GM18508 (cell line): ENCODE measurements at regions not wholly inside any gene's neighbourhood (a gene's known extent, or its start where the extent isn't known, plus 50 kb on each side); places are given as distances from the start of the nearest gene placed in this dataset.

Source experiments
- ATAC-seq: cut with Tn5 transposase; IDR thresholded peaks from one replicate; pipeline ENCODE4 v1.9.1; 2021; ENCODE audit warnings: moderate number of reproducible peaks; ENCODE audit not compliant: insufficient read depth, unreplicated experiment

GRCh38 chr13:76048675-76049375 lies 412.7 kb downstream of the LMO7 start:
- ATAC-seq: no peak

GRCh38 chr13:76048131-76048530 lies 412.0 kb downstream of the LMO7 start:
- no peak for ATAC-seq

- ATAC-seq: no peak
Measured at GRCh38 chr13:76043874-76044273, 407.7 kb downstream of the LMO7 start.

GRCh38 chr13:76038920-76039716 lies 403.0 kb downstream of the LMO7 start:
- ATAC-seq: no peak

GRCh38 chr13:76036176-76036575 lies 400.0 kb downstream of the LMO7 start:
- no peak for ATAC-seq

DNA sequence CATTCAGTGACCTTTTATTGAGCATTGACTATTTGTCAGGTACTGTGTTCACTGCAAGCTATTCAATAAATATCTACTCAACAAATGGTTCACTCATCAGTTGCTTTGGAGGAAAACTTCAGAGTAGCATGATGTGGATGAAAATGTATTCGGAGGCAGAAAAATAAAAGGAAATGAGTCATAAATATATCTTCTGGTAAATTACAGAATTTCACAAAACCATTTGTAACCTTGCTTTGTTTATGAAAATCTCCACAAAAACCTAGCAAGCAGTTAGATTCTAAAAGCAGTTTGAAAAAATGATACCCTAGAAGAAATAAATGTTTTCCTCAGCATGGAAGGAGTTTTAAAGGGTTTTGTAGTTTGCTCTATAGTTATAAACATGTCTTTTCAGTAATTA lies 399.6 kb downstream of the LMO7 start:
- ATAC-seq: no peak

DNA sequence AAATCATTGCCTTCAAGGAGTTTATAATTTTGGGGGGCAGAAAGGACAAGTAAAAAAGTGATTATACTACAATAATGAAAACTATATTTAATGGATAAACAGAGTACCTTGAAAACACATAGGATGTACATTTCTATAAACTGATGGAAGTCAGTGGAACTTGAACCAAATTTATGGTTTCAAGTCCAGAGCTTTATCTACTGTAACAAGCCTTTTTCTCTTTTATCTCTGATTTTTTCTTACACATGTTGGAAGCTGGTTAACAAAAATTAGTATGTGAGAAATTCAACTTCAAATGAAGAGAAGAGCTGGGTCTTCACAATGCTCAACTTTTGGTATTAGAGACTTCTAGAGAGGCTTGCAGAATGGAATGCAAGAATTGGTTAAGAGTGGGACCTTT lies 393.6 kb downstream of the LMO7 start:
- no peak for ATAC-seq

- no peak for ATAC-seq
Measured at GRCh38 chr13:76029088-76029487, 393.0 kb downstream of the LMO7 start.

DNA sequence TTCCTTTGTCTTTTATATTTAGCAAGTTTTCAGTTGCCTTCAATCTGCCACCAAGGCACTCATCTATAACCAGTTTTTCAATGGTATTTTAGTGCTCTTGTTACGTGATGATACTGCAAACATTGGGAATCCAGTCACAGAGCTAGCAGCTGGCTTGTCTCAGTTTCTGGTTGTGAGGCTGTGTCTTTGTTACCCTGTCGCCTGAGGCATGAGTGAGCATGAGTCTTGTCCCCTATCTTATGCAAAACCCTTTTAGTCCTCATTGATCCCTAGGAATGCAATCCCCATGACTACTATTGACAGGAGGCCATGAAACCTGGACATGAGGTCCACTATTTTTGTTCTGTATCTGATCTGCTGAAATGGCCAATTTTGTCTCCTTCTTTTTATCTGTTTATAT lies 391.0 kb downstream of the LMO7 start:
- no peak for ATAC-seq

DNA sequence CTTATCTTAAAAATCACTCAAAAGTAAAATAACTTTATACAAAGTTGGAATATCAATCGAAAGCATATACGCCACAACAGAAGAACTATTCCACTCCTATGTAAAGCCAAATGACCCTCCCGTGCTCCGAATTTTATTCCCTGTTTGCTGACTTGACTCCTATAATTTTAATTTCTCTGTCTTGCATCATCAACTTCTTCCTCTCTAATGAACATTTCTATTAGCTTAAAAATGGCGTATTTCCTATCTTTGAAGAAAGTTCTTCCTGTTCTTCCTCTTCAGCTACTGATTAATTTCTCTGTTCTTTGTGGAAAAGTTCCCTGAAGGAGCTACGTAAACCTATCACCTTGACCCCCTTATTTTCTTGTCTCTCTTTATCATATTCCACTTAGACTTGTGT lies 389.3 kb downstream of the LMO7 start:
- no peak for ATAC-seq

DNA sequence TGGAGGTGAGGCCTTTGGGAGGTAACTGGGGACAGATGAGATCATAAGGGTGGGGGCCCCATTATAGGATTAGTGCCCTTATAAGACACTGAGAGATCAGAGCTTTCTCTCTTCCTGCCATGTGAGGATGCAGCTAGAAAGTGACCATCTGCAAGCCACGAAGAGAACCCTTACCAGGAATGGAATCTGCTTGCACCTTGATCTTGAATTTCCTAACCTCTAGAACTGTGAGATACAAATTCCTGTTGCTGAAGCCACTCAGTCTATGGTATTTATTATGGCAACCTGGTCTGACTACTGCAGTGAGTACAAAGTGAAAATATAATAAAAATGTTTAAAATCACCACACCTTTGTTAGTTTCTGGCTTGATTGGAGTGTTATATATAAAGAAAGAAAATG lies 388.0 kb downstream of the LMO7 start:
- no peak for ATAC-seq

DNA sequence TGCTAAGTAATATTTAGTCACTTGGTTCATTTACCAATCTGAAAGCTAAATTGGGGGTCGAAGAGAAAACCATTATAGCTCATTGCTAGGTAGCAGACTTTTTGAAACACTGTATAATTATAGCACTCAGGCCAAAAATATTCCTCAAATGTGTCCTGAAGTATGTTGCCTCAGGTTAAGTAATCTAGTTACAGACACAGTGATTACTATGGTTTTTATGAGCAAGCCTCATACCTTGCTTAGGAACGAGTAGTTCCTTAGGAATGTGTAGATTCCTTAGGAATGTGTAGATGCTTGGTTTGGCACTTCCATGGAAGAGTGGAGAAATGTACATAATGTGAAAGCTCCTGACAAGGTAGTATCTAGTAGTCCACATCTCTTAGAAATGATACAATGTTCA lies 387.5 kb downstream of the LMO7 start:
- no peak for ATAC-seq

DNA sequence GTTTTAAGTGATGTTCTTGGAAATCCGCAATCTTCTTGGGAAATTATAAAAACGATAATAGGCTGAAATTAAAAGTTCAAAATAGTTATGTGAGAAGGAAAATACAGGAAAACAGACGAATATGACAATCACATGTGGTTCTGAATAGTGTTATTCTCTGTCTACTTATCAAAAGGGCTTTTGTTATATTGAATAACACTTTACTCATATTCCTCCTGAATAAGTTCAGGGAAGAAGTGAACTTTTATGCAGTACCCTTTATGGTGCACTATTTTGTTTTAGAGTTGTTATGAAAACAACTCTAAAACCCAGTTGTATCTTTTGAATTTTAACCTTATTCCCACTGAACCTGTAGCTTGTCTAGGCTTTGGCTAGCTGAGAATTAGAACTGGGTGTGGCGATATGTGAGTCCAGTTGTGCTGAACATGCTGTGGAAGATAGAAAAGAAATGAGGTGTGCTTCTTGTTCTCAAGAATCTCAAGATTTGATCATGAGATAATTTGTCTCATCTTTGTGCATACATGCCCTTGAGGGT lies 384.4 kb downstream of the LMO7 start:
- no peak for ATAC-seq

GRCh38 chr13:76019421-76020044 lies 383.4 kb downstream of the LMO7 start:
- ATAC-seq: no peak

DNA sequence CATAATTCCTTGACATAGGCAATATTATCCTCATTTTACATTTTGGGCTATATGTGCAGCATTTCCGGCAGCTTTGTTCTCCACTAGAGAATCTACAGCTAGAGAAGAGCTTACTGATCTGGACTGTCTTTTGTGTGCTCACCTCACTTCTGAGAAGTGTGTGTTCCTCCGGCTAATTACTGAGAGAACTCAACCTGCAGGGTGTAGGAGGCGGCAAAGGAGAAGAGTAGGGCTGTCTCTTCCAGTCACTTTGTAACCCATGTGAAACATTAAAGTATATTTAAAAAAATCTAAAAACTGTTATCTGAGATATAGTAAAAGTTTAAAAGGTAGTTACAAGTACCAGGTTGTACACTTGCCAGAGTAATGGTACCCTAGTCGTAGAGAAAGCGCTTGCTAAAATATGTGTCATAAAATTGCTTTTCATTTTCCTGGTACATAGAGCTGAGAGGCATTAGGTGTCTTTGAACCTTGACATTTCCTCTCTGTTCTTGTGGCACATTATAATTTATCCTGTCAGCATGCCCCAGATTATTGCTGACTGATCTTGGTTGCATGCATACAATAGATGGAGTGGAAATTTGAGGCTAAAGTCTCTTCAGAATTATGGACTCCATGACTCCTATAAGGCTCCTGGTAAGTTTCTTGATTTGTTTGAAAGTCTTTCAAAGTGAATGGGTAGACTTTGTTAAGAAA lies 381.9 kb downstream of the LMO7 start:
- ATAC-seq: no peak

GRCh38 chr13:76016799-76017400 lies 380.8 kb downstream of the LMO7 start:
- ATAC-seq: no peak

DNA sequence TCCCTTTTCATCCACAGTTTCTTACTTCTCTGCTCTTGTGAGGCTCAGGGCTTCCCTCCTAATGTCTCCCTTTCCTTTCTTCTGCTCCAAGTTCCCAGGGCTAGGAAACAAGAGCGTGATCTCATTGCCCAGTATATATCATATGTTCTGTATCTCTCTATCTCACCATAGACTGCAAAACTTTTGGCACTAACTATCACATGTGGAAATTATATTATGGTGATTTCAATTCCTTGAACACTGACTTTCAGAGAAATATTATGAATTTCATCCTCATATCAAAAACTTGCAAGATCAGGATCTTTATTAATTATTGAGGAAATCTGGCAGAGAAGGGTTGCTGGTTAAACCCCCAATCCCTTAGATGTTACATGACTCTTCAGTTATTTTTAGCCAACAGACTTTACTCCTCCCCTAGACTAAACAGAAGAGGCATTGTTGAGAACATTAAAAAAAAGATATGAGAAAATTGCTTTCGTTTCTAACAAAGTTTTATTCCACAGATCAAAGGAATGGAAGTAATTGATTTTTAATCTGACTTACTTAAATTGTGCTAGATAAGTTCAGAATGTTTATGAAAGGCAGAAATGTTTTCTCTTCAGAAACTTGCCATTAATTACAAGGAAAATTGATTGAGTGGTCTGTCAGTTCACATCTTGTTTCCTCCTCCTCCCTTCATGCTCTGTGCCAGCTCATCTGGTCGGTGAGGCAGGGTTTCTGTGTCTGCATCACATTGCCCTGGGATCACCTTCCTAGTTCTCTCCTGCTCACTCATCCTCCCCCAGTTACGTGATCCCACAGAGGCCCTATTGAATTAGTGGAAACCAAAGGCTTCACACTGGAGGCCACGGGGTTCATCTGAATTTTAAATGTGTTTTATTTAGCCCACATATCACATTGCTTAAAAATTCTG lies 378.5 kb downstream of the LMO7 start:
- no peak for ATAC-seq

DNA sequence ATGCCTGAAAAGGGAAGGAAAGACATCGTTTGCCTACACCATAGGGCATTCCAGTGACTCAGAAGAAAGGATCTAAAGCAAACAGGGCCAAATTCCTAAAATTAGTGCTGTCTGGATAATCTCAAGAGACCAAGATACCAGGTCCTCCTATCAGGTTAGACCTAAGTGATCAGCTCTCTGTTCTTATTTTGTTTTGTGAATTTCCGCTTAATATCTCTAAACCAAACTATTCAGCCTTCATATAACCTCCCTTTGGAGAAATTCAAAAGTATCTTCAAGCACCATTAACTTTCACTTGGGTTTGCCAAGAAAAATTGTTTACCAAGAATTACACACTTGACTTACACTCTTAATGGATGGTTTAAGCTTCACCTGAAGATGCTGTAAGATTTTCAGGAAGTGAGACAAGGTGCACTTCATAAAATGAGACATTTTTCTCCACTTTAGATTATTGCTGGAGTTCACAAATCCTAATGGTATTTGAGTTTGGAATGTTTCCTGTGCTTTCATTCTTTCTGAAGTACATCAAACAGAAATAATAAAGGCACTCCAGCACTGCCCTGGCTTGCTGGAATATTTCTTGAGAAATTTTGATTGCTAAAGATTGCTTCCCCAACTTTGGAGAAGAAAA lies 376.1 kb downstream of the LMO7 start:
- ATAC-seq: no peak
